Astrocyte of the hippocampus (primary cell): ENCODE measurements at regions not wholly inside any gene's neighbourhood (a gene's known extent, or its start where the extent isn't known, plus 50 kb on each side); places are given as distances from the start of the nearest gene placed in this dataset.

Source experiments
- DNase-seq: peaks from one replicate; pipeline ENCODE4 v3.0.0; 2011; ENCODE audit warnings: low read depth, low spot score

- no peak for DNase-seq
Measured at GRCh38 chr5:171579976-171580411, 160.5 kb downstream of the FGF18 start.

GRCh38 chr5:171580502-171581265 lies 161.2 kb downstream of the FGF18 start:
- peak; percentile 67 for DNase-seq

- DNase-seq: no peak
Measured at GRCh38 chr5:171581781-171582180, 162.3 kb downstream of the FGF18 start.

- no peak for DNase-seq
Measured at GRCh38 chr5:171582849-171583248, 163.4 kb downstream of the FGF18 start.

GRCh38 chr5:171585981-171586380 lies 166.5 kb downstream of the FGF18 start:
- DNase-seq: no peak

- no peak for DNase-seq
Measured at GRCh38 chr5:171586436-171586835, 167.0 kb downstream of the FGF18 start.

GRCh38 chr5:171588046-171588445 lies 168.6 kb downstream of the FGF18 start:
- no peak for DNase-seq

- DNase-seq: no peak
Measured at GRCh38 chr5:171588790-171589189, 169.3 kb downstream of the FGF18 start.

- no peak for DNase-seq
Measured at GRCh38 chr5:171589461-171589860, 170.0 kb downstream of the FGF18 start.

GRCh38 chr5:171592076-171592475 lies 172.6 kb downstream of the FGF18 start:
- no peak for DNase-seq

GRCh38 chr5:171592736-171593135 lies 173.3 kb downstream of the FGF18 start:
- no peak for DNase-seq

GRCh38 chr5:171593401-171593800 lies 174.0 kb downstream of the FGF18 start:
- no peak for DNase-seq

GRCh38 chr5:171593976-171594375 lies 174.5 kb downstream of the FGF18 start:
- DNase-seq: no peak

GRCh38 chr5:171595401-171595800 lies 176.0 kb downstream of the FGF18 start:
- no peak for DNase-seq

GRCh38 chr5:171595801-171596231 lies 176.4 kb downstream of the FGF18 start:
- peak; percentile 70 for DNase-seq

- DNase-seq: peak; percentile 95
Measured at GRCh38 chr5:171596391-171596878, 177.0 kb downstream of the FGF18 start.

- DNase-seq: no peak
Measured at GRCh38 chr5:171597946-171598640, 178.6 kb downstream of the FGF18 start.

- no peak for DNase-seq
Measured at GRCh38 chr5:171598641-171599152, 179.2 kb downstream of the FGF18 start.

GRCh38 chr5:171599411-171599810 lies 180.0 kb downstream of the FGF18 start:
- no peak for DNase-seq

GRCh38 chr5:171599957-171600612 lies 180.6 kb downstream of the FGF18 start:
- no peak for DNase-seq

GRCh38 chr5:171600741-171601265 lies 181.4 kb downstream of the FGF18 start:
- no peak for DNase-seq
